Retinal pigment epithelial cell (primary cell): ENCODE measurements at regions not wholly inside any gene's neighbourhood (a gene's known extent, or its start where the extent isn't known, plus 50 kb on each side); places are given as distances from the start of the nearest gene placed in this dataset.
A peak's percentile ranks its signal among the peaks of the same experiment; 100 is the strongest.
"Not testable (repeated sequence)": the region's sequence is repeated elsewhere in the genome, so short reads cannot be mapped to it uniquely, and the experiment has no call there.

Source experiments
- DNase-seq: peaks from one replicate; pipeline ENCODE4 v3.0.0-alpha.2; 2010; ENCODE audit warnings: low read depth
- H3K4me3 ChIP-seq: 2 replicates; pipeline ENCODE4 v1.5.1; 2011; ENCODE audit warnings: mild to moderate bottlenecking, low read length, control low read depth, moderate library complexity
- TF ChIP-seq, protein P1 (sequence below): conservative IDR thresholded peaks from 2 replicates; pipeline ENCODE4 v1.5.1; 2011; ENCODE audit warnings: low read depth, low read length, control low read depth, inconsistent platforms

- no peak overlapping the region for H3K4me3 ChIP-seq
- TF ChIP-seq, protein P1, sequence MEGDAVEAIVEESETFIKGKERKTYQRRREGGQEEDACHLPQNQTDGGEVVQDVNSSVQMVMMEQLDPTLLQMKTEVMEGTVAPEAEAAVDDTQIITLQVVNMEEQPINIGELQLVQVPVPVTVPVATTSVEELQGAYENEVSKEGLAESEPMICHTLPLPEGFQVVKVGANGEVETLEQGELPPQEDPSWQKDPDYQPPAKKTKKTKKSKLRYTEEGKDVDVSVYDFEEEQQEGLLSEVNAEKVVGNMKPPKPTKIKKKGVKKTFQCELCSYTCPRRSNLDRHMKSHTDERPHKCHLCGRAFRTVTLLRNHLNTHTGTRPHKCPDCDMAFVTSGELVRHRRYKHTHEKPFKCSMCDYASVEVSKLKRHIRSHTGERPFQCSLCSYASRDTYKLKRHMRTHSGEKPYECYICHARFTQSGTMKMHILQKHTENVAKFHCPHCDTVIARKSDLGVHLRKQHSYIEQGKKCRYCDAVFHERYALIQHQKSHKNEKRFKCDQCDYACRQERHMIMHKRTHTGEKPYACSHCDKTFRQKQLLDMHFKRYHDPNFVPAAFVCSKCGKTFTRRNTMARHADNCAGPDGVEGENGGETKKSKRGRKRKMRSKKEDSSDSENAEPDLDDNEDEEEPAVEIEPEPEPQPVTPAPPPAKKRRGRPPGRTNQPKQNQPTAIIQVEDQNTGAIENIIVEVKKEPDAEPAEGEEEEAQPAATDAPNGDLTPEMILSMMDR, result no peak
- no peak for DNase-seq
Measured at GRCh38 chr10:53177468-53177867, 404.9 kb upstream of the MBL2 start.

- no peak for DNase-seq
- H3K4me3 ChIP-seq, result no peak overlapping the region
- TF ChIP-seq, protein P1, result no peak
Measured at GRCh38 chr10:53166325-53166724, 393.7 kb upstream of the MBL2 start.

DNA sequence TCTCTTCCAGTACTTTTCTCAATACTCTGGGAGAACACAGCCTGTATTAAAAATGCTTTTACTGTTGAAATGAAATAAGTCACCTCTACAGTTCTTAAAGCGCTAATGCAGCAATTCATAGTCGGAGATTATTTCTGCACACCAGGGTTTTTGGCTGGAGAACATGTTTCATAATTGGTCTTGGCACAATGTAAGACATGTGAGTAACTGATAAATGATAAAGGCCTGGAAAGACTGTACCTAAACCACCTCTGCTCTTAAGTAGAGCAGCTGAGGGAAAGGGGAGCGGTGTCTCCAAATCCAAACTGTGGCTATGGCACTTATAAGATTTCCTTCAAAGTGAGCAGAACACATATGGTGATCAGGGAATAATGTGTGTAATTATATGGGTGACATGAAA is 390.3 kb upstream of the MBL2 start:
- peak; percentile 44 for DNase-seq
- H3K4me3 ChIP-seq, result no peak overlapping the region
- TF ChIP-seq, protein P1, result no peak

GRCh38 chr10:53161231-53161630 is 388.6 kb upstream of the MBL2 start:
- no peak for DNase-seq
- H3K4me3 ChIP-seq, result no peak overlapping the region
- TF ChIP-seq, protein P1, result no peak

- H3K4me3 ChIP-seq, DNase-seq: not testable (repeated sequence)
Measured at GRCh38 chr10:53155674-53156073, 383.1 kb upstream of the MBL2 start.

- no peak for DNase-seq
- H3K4me3 ChIP-seq, result no peak overlapping the region
- TF ChIP-seq, protein P1, result no peak
Measured at GRCh38 chr10:53153831-53154230, 381.2 kb upstream of the MBL2 start.

DNA sequence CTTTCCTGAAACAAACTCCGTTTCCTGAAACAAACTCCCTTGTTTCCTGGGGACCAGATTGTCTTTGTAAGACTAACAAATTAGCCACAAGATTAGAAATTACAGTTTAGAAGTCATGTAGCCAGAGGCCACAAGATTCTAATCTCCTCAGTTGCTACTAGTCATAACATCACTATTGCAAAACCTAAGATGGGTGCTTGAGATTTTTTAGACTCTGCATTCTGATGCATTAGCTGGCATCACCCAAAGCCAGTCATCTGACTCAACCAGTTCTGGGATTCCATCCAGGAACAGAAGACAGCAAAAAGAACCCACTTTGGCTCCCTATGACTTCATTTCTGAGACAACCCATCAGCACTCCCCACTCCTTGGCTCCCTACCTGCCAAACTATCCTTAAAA is 367.9 kb upstream of the MBL2 start:
- no peak overlapping the region for H3K4me3 ChIP-seq
- TF ChIP-seq, protein P1, result no peak
- peak; percentile 25 for DNase-seq

- DNase-seq, result no peak
- TF ChIP-seq, protein P1, result no peak
- H3K4me3 ChIP-seq, result no peak overlapping the region
Measured at GRCh38 chr10:53135897-53136253, 363.3 kb upstream of the MBL2 start.
